H1 (cell line): ENCODE measurements at regions not wholly inside any gene's neighbourhood (a gene's known extent, or its start where the extent isn't known, plus 50 kb on each side); places are given as distances from the start of the nearest gene placed in this dataset.

Source experiments
- CREB1 ChIP-seq: IDR thresholded peaks from 2 replicates; pipeline ENCODE4 v1.6.1; 2012; ENCODE audit warnings: inconsistent platforms
- CTCF ChIP-seq, 3 experiments: IDR thresholded peaks; 1 replicate in 2 of 3; 2 replicates in 1 of 3; pipeline versions ENCODE4 v1.5.1 to v1.6.1; 2011; ENCODE audit warnings: low read length in 3 of 3, mild to moderate bottlenecking in 3 of 3, inconsistent platforms in 2 of 3, low read depth in 1 of 3, moderate library complexity in 1 of 3; ENCODE audit not compliant: insufficient read depth in 1 of 3; ENCODE audit errors: control extremely low read depth in 1 of 3
- EP300 ChIP-seq, 2 experiments: IDR thresholded peaks; 1 replicate in 1 of 2; 2 replicates in 1 of 2; pipeline ENCODE4 v1.6.1; 2011 to 2012; ENCODE audit warnings: low read depth in 2 of 2, low read length in 2 of 2, mild to moderate bottlenecking in 2 of 2, borderline replicate concordance in 1 of 2, inconsistent platforms in 1 of 2, moderate library complexity in 1 of 2
- EZH2 ChIP-seq: fragments of 200-600 bp; sonication (generic); IDR thresholded peaks from 2 replicates; pipeline ENCODE4 v1.7.1; 2012; ENCODE audit warnings: low read depth, mild to moderate bottlenecking, moderate library complexity, low read length, inconsistent platforms; ENCODE audit not compliant: severe bottlenecking
- FOSL1 ChIP-seq: IDR thresholded peaks from 2 replicates; pipeline ENCODE4 v1.6.1; 2011; ENCODE audit warnings: mild to moderate bottlenecking, low read depth, low read length, moderate library complexity; ENCODE audit not compliant: insufficient read depth
- HDAC2 ChIP-seq, 2 experiments: fragments of 300-600 bp in 1 of 2; sonication (generic) in 1 of 2; IDR thresholded peaks; 2 replicates each; pipeline ENCODE4 v1.6.1; 2011 to 2012; ENCODE audit warnings: low read depth in 2 of 2, low read length in 2 of 2, mild to moderate bottlenecking in 2 of 2, moderate library complexity in 2 of 2, borderline replicate concordance in 1 of 2, inconsistent platforms in 1 of 2
- PHF8 ChIP-seq: fragments of 200-600 bp; sonication (generic); conservative IDR thresholded peaks from 2 replicates; pipeline ENCODE4 v1.7.1; 2012; ENCODE audit warnings: low read depth, mild to moderate bottlenecking, inconsistent platforms, low read length, moderate library complexity
- POLR2A ChIP-seq, 2 experiments: IDR thresholded peaks; 1 replicate in 1 of 2; 2 replicates in 1 of 2; pipeline ENCODE4 v1.6.1; 2011; ENCODE audit warnings: low read depth in 2 of 2, low read length in 2 of 2, mild to moderate bottlenecking in 2 of 2; ENCODE audit errors: control extremely low read depth in 1 of 2
- POLR2AphosphoS5 ChIP-seq: IDR thresholded peaks from 2 replicates; pipeline ENCODE4 v1.6.1; 2011; ENCODE audit warnings: low read depth, low read length
- POU5F1 ChIP-seq: IDR thresholded peaks from 2 replicates; pipeline ENCODE4 v1.6.1; 2011; ENCODE audit warnings: low read depth, mild to moderate bottlenecking, low read length, moderate library complexity
- SP1 ChIP-seq: IDR thresholded peaks from 2 replicates; pipeline ENCODE4 v1.6.1; 2011; ENCODE audit warnings: low read depth, low read length
- SUZ12 ChIP-seq: fragments of 200-600 bp; sonication (generic); IDR thresholded peaks from 2 replicates; pipeline ENCODE4 v1.6.1; 2012; ENCODE audit warnings: mild to moderate bottlenecking, inconsistent platforms, low read length, moderate library complexity, mixed read lengths
- YY1 ChIP-seq: IDR thresholded peaks from 2 replicates; pipeline ENCODE4 v1.6.1; 2011; ENCODE audit warnings: low read depth, mild to moderate bottlenecking, low read length

- no peak for TF ChIP-seq CTCF (IDR thresholded peaks at IDR 0.05; ENCODE audit: control extremely low read depth in 1 of 3, insufficient read depth in 1 of 3, low read depth in 1 of 3, low read length in 3 of 3)
- no peak for TF ChIP-seq EZH2
- no peak for TF ChIP-seq SP1
- no peak for TF ChIP-seq POLR2A (IDR thresholded peaks at IDR 0.05; ENCODE audit: control extremely low read depth in 1 of 2, low read depth in 2 of 2, low read length in 2 of 2)
- no peak for TF ChIP-seq POLR2AphosphoS5
- no peak for TF ChIP-seq POU5F1
- no peak for TF ChIP-seq FOSL1
- TF ChIP-seq YY1, result no peak
- TF ChIP-seq HDAC2 (IDR thresholded peaks at IDR 0.05; ENCODE audit: borderline replicate concordance in 1 of 2, low read depth in 2 of 2, low read length in 2 of 2), result no peak
- TF ChIP-seq CREB1, result no peak
- TF ChIP-seq PHF8, result no peak
- TF ChIP-seq SUZ12, result no peak
- TF ChIP-seq EP300 (IDR thresholded peaks at IDR 0.05; ENCODE audit: borderline replicate concordance in 1 of 2, low read depth in 2 of 2, low read length in 2 of 2), result no peak
These were observed 75.6 kb downstream of the SPRY2 start for GRCh38 chr13:80265348-80265747.
